B cell (primary cell): ENCODE measurements at regions not wholly inside any gene's neighbourhood (a gene's known extent, or its start where the extent isn't known, plus 50 kb on each side); places are given as distances from the start of the nearest gene placed in this dataset.

ENCODE experiments used
- ATAC-seq: fragments of 200-7000 bp; cut with Tn5 transposase; one replicate; pipeline ENCODE4 v1.10.0; 2021; ENCODE audit warnings: low read depth, mild to moderate bottlenecking, moderate number of reproducible peaks, moderate library complexity
- CTCF ChIA-PET: fragments of 350-600 bp; sonication (Branson Sonifier 250); formaldehyde crosslinking; loops from one replicate; lab custom pipeline; 2021; ENCODE audit warnings: antibody characterized with exemption, inconsistent platforms; lab: Charles Lee
- POLR2A ChIA-PET: fragments of 350-600 bp; sonication (Branson Sonifier 250); formaldehyde crosslinking; loops from one replicate; lab custom pipeline; 2021; ENCODE audit warnings: antibody characterized with exemption; lab: Charles Lee
- DNase-seq: peaks from one replicate; pipeline ENCODE4 v3.0.0; 2013
- H2AFZ ChIP-seq: 2 replicates; pipeline ENCODE4 v1.6.1; 2012; ENCODE audit warnings: mild to moderate bottlenecking, low read depth, low read length; ENCODE audit not compliant: insufficient read depth, poor library complexity, severe bottlenecking
- H3K27ac ChIP-seq, 2 donors: 1 replicate in 1 of 2; 2 replicates in 1 of 2; pipeline ENCODE4 v1.5.1; 2012 to 2013; ENCODE audit warnings: low read length in 2 of 2, mild to moderate bottlenecking in 2 of 2, moderate library complexity in 1 of 2
- H3K27me3 ChIP-seq, 4 experiments: fragments of 200-600 bp in 1 of 4; sonication (generic) in 1 of 4; replicated peaks in 1 of 4; 1 replicate in 2 of 4; 2 replicates in 2 of 4; pipeline versions ENCODE4 v1.6.1 to v1.7.0; 2013 to 2016; ENCODE audit warnings: low read length in 3 of 4, mild to moderate bottlenecking in 2 of 4, mixed read lengths in 1 of 4, moderate library complexity in 1 of 4; ENCODE audit not compliant: insufficient read depth in 4 of 4, control insufficient read depth in 3 of 4; ENCODE audit errors: control extremely low read depth in 1 of 4
- H3K36me3 ChIP-seq, 2 experiments: replicated peaks in 1 of 2; 1 replicate in 1 of 2; 2 replicates in 1 of 2; pipeline versions ENCODE4 v1.6.1 to v1.7.1; 2013; ENCODE audit warnings: low read length in 1 of 2; ENCODE audit not compliant: insufficient read depth in 2 of 2, control insufficient read depth in 1 of 2; ENCODE audit errors: control extremely low read depth in 1 of 2, extremely low read depth in 1 of 2
- H3K4me1 ChIP-seq, 2 donors: fragments of 200-600 bp in 1 of 2; sonication (generic) in 1 of 2; 1 replicate in 1 of 2; 2 replicates in 1 of 2; pipeline versions ENCODE4 v1.5.1 to v1.6.1; 2013 to 2017; ENCODE audit warnings: low read length in 2 of 2; ENCODE audit not compliant: control insufficient read depth in 2 of 2, insufficient read depth in 2 of 2
- H3K4me2 ChIP-seq: replicated peaks from 2 replicates; pipeline ENCODE3; 2012; ENCODE audit warnings: mild to moderate bottlenecking, low read depth, low read length; ENCODE audit not compliant: poor library complexity, severe bottlenecking
- H3K4me3 ChIP-seq, 5 experiments: fragments of 200-600 bp in 1 of 5; sonication (generic) in 1 of 5; 1 replicate in 3 of 5; 2 replicates in 2 of 5; pipeline versions ENCODE4 v1.5.1 to v1.7.0; 2011 to 2016; ENCODE audit warnings: low read length in 4 of 5, mild to moderate bottlenecking in 4 of 5, low read depth in 2 of 5, control low read depth in 1 of 5, moderate library complexity in 1 of 5; ENCODE audit not compliant: insufficient read depth in 1 of 5; ENCODE audit errors: control extremely low read depth in 1 of 5, extremely low read depth in 1 of 5
- H3K79me2 ChIP-seq: fragments of 200-600 bp; sonication (generic); one replicate; pipeline ENCODE4 v1.6.0; 2016; ENCODE audit warnings: low read length; ENCODE audit not compliant: control insufficient read depth, insufficient read depth
- H3K9ac ChIP-seq: fragments of 200-600 bp; sonication (generic); 2 replicates; pipeline ENCODE4 v1.6.1; 2017; ENCODE audit warnings: mild to moderate bottlenecking, low read length, moderate library complexity
- H3K9me3 ChIP-seq, 3 donors: one replicate each; pipeline versions ENCODE4 v1.6.1 to v1.7.1; 2013; ENCODE audit warnings: low read length in 2 of 3; ENCODE audit not compliant: control insufficient read depth in 2 of 3, insufficient read depth in 1 of 3; ENCODE audit errors: control extremely low read depth in 1 of 3
- H4K20me1 ChIP-seq: 2 replicates; pipeline ENCODE4 v1.6.0; 2012; ENCODE audit warnings: mild to moderate bottlenecking, low read length; ENCODE audit not compliant: insufficient read depth, control insufficient read depth, poor library complexity, severe bottlenecking
- H3K27ac Mint-ChIP-seq: one replicate; pipeline ENCODE4 v1.8.0; 2021; ENCODE audit warnings: mixed read lengths
- H3K27me3 Mint-ChIP-seq: one replicate; pipeline ENCODE4 v1.8.0; 2021; ENCODE audit warnings: mixed read lengths
- H3K4me1 Mint-ChIP-seq: one replicate; pipeline ENCODE4 v1.8.0; 2021; ENCODE audit warnings: mixed read lengths
- H3K4me3 Mint-ChIP-seq: one replicate; pipeline ENCODE4 v1.8.0; 2021; ENCODE audit warnings: mixed read lengths
- H3K9me3 Mint-ChIP-seq: one replicate; pipeline ENCODE4 v1.8.0; 2022; ENCODE audit warnings: mixed read lengths; ENCODE audit not compliant: insufficient read depth
- CTCF ChIP-seq: fragments of 200-600 bp; IDR thresholded peaks from one replicate; pipeline ENCODE4 v1.8.0; 2022; ENCODE audit warnings: antibody characterized with exemption, mild to moderate bottlenecking
- EZH2 ChIP-seq: IDR thresholded peaks from 2 replicates; pipeline ENCODE4 v1.6.1; 2012; ENCODE audit warnings: borderline replicate concordance, low read depth, mild to moderate bottlenecking, moderate library complexity, low read length; ENCODE audit not compliant: insufficient read depth, poor library complexity, severe bottlenecking
- WGBS: methylation state at CpG from one replicate; pipeline ENCODE4 v1.1.5; 2013; ENCODE audit warnings: missing lambda C conversion rate; ENCODE audit not compliant: insufficient coverage; 5-methylcytosine and 5-hydroxymethylcytosine counted together
- intact Hi-C: fragments of 100-400 bp; cut with micrococcal nuclease; formaldehyde crosslinking; loops from one replicate; pipeline ENCODE4 v1.10.0; 2022

DNA sequence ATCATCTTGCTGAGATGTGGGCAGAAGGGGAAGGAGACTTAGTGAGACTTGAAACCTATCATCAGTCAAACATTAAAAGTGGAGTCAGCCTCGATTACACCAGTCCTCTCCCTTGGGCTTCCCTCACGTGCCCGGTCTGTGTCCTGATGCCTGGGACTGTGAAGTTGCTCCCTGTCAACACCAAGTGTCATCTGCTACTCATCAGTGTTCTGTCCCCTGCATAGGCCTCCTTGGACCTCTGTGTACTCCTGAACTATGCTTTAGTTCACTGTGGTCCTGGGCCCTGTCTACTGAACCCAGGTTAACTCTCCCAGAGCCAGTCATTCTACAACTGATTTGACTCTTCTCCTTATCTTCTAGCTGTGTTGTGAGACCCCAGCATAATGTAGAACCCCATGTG, 506.3 kb downstream of the TYW1 start:
- ChIA-PET POLR2A (no interaction called here), CTCF (no interaction called here)
- Mint-ChIP-seq H3K27ac (no peak overlapping the region), H3K27me3 (no peaks in the 10 kb centered on the region), H3K9me3 (peaks cover 3% of the 10 kb centered on the region), H3K4me1 (no peaks in the 10 kb centered on the region), H3K4me3 (no peak overlapping the region)
- no peaks in the 10 kb centered on the region for H3K79me2 ChIP-seq
- no peak overlapping the region for H2AFZ ChIP-seq
- ATAC-seq (no peak), DNase-seq (no peak)
- 55% methylated on average over 3 of the region's 3 CpGs for WGBS
- H3K9me3 ChIP-seq, result peaks cover 0 to 8% (median 0%) of the 10 kb centered on the region in 3 donors
- H4K20me1 ChIP-seq, result no peaks in the 10 kb centered on the region
- H3K27me3 ChIP-seq, result no peaks in the 10 kb centered on the region
- no peak overlapping the region for H3K4me2 ChIP-seq
- no peak for TF ChIP-seq EZH2
- no peak for TF ChIP-seq CTCF
- no peak overlapping the region for H3K9ac ChIP-seq
- H3K4me1 ChIP-seq, result no peaks in the 10 kb centered on the region
- no peak overlapping the region for H3K27ac ChIP-seq
- no peak overlapping the region for H3K4me3 ChIP-seq
- intact Hi-C loops, result no loop called here
- H3K36me3 ChIP-seq, result no peaks in the 10 kb centered on the region

- no peak overlapping the region for H3K4me3 ChIP-seq
- H3K27me3 Mint-ChIP-seq, result no peaks in the 10 kb centered on the region
- no peaks in the 10 kb centered on the region for H3K27me3 ChIP-seq
- DNase-seq (no peak), ATAC-seq (no peak)
- H3K4me1 Mint-ChIP-seq, result no peaks in the 10 kb centered on the region
- no peak overlapping the region for H2AFZ ChIP-seq
- no peak overlapping the region for H3K4me3 Mint-ChIP-seq
- ChIA-PET CTCF (no interaction called here), POLR2A (no interaction called here)
- no peak overlapping the region for H3K4me2 ChIP-seq
- H3K9me3 ChIP-seq, result peaks cover 0 to 10% (median 0%) of the 10 kb centered on the region in 3 donors
- intact Hi-C loops, result no loop called here
- no peaks in the 10 kb centered on the region for H4K20me1 ChIP-seq
- H3K36me3 ChIP-seq, result no peaks in the 10 kb centered on the region
- H3K27ac ChIP-seq, result no peak overlapping the region
- no peak overlapping the region for H3K9ac ChIP-seq
- no peak overlapping the region for H3K27ac Mint-ChIP-seq
- TF ChIP-seq EZH2, result no peak
- no peak for TF ChIP-seq CTCF
- peaks cover 6% of the 10 kb centered on the region for H3K9me3 Mint-ChIP-seq
- no peaks in the 10 kb centered on the region for H3K79me2 ChIP-seq
- no peaks in the 10 kb centered on the region for H3K4me1 ChIP-seq
These were observed 508.8 kb downstream of the TYW1 start for GRCh38 chr7:67505449-67505848.
